ENCODE measurements at regions not wholly inside any gene's neighbourhood (a gene's known extent, or its start where the extent isn't known, plus 50 kb on each side); places are given as distances from the start of the nearest gene placed in this dataset.
"Not testable (repeated sequence)": the region's sequence is repeated elsewhere in the genome, so short reads cannot be mapped to it uniquely, and the experiment has no call there.

- WGBS (ENCODE audit: insufficient coverage) = 81% methylated on average over 3 of the region's 6 CpGs
- no peak for DNase-seq (ENCODE audit: low read depth in 4 of 6, low spot score in 6 of 6)
- Histone ChIP-seq H3K27ac (ENCODE audit: low read depth, low read length) (no peak overlapping the region), H3K9me3 (ENCODE audit: control insufficient read depth, insufficient read depth, low read length) (no peaks in the 10 kb centered on the region), H3K27me3 (ENCODE audit: control insufficient read depth, insufficient read depth, low read length) (no peaks in the 10 kb centered on the region), H3K36me3 (ENCODE audit: control insufficient read depth, insufficient read depth, low read length) (no peaks in the 10 kb centered on the region), H3K4me1 (ENCODE audit: control insufficient read depth, insufficient read depth, low read length) (no peaks in the 10 kb centered on the region), H3K4me3 (ENCODE audit: low read depth, low read length) (no peak overlapping the region)
These were observed 133.6 kb upstream of the GLRA1 start for GRCh38 chr5:152058267-152058666.

GRCh38 chr5:152056931-152057330 is 132.3 kb upstream of the GLRA1 start:
- 100% methylated on average over 1 of the region's 7 CpGs for WGBS (ENCODE audit: insufficient coverage)
- DNase-seq (ENCODE audit: low read depth in 4 of 6, low spot score in 6 of 6) = no peak
- no peaks in the 10 kb centered on the region for H3K9me3 ChIP-seq (ENCODE audit: control insufficient read depth, insufficient read depth, low read length)
- H3K4me1 ChIP-seq (ENCODE audit: control insufficient read depth, insufficient read depth, low read length) = no peaks in the 10 kb centered on the region
- H3K4me3 ChIP-seq (ENCODE audit: low read depth, low read length) = no peak overlapping the region
- no peaks in the 10 kb centered on the region for H3K36me3 ChIP-seq (ENCODE audit: control insufficient read depth, insufficient read depth, low read length)
- no peak overlapping the region for H3K27ac ChIP-seq (ENCODE audit: low read depth, low read length)
- H3K27me3 ChIP-seq (ENCODE audit: control insufficient read depth, insufficient read depth, low read length) = no peaks in the 10 kb centered on the region

GRCh38 chr5:152052470-152052869 is 127.8 kb upstream of the GLRA1 start:
- DNase-seq (ENCODE audit: low read depth in 4 of 6, low spot score in 6 of 6) = no peak
- Histone ChIP-seq H3K27me3 (ENCODE audit: control insufficient read depth, insufficient read depth, low read length) (no peaks in the 10 kb centered on the region), H3K4me3 (ENCODE audit: low read depth, low read length) (no peak overlapping the region), H3K27ac (ENCODE audit: low read depth, low read length) (no peak overlapping the region), H3K36me3 (ENCODE audit: control insufficient read depth, insufficient read depth, low read length) (no peaks in the 10 kb centered on the region), H3K9me3 (ENCODE audit: control insufficient read depth, insufficient read depth, low read length) (peaks cover 5% of the 10 kb centered on the region), H3K4me1 (ENCODE audit: control insufficient read depth, insufficient read depth, low read length) (no peaks in the 10 kb centered on the region)
- WGBS (ENCODE audit: insufficient coverage) = 80% methylated on average over 3 of the region's 3 CpGs

- 45% methylated on average over 7 of the region's 10 CpGs for WGBS (ENCODE audit: insufficient coverage)
- no peaks in the 10 kb centered on the region for H3K4me1 ChIP-seq (ENCODE audit: control insufficient read depth, insufficient read depth, low read length)
These were observed 127.1 kb upstream of the GLRA1 start for GRCh38 chr5:152051499-152052454.

GRCh38 chr5:152046361-152046760 is 121.7 kb upstream of the GLRA1 start:
- DNase-seq (ENCODE audit: low read depth in 4 of 6, low spot score in 6 of 6) = no peak
- Histone ChIP-seq H3K27ac (ENCODE audit: low read depth, low read length) (no peak overlapping the region), H3K9me3 (ENCODE audit: control insufficient read depth, insufficient read depth, low read length) (peaks cover 6% of the 10 kb centered on the region), H3K36me3 (ENCODE audit: control insufficient read depth, insufficient read depth, low read length) (no peaks in the 10 kb centered on the region), H3K4me3 (ENCODE audit: low read depth, low read length) (no peak overlapping the region), H3K4me1 (ENCODE audit: control insufficient read depth, insufficient read depth, low read length) (no peaks in the 10 kb centered on the region), H3K27me3 (ENCODE audit: control insufficient read depth, insufficient read depth, low read length) (no peaks in the 10 kb centered on the region)
- 50% methylated on average over 4 of the region's 4 CpGs for WGBS (ENCODE audit: insufficient coverage)

More at GRCh38 chr5:152051499-152052454, 127.1 kb upstream of the GLRA1 start:
- Histone ChIP-seq H3K27me3 (ENCODE audit: control insufficient read depth, insufficient read depth, low read length) (no peaks in the 10 kb centered on the region), H3K9me3 (ENCODE audit: control insufficient read depth, insufficient read depth, low read length) (peaks cover 5% of the 10 kb centered on the region), H3K36me3 (ENCODE audit: control insufficient read depth, insufficient read depth, low read length) (no peaks in the 10 kb centered on the region), H3K27ac (ENCODE audit: low read depth, low read length) (no peak overlapping the region), H3K4me3 (ENCODE audit: low read depth, low read length) (no peak overlapping the region)
- no peak for DNase-seq (ENCODE audit: low read depth in 4 of 6, low spot score in 6 of 6)

GRCh38 chr5:152038856-152039255 is 114.2 kb upstream of the GLRA1 start:
- not testable (repeated sequence) for H3K27ac ChIP-seq (ENCODE audit: low read depth, low read length); H3K9me3 ChIP-seq (ENCODE audit: control insufficient read depth, insufficient read depth, low read length); DNase-seq (ENCODE audit: low read depth in 4 of 6, low spot score in 6 of 6); H3K36me3 ChIP-seq (ENCODE audit: control insufficient read depth, insufficient read depth, low read length); H3K4me1 ChIP-seq (ENCODE audit: control insufficient read depth, insufficient read depth, low read length); H3K27me3 ChIP-seq (ENCODE audit: control insufficient read depth, insufficient read depth, low read length); H3K4me3 ChIP-seq (ENCODE audit: low read depth, low read length)
- 73% methylated on average over 2 of the region's 2 CpGs for WGBS (ENCODE audit: insufficient coverage)

- H3K9me3 ChIP-seq (ENCODE audit: control insufficient read depth, insufficient read depth, low read length); H3K4me1 ChIP-seq (ENCODE audit: control insufficient read depth, insufficient read depth, low read length); DNase-seq (ENCODE audit: low read depth in 4 of 6, low spot score in 6 of 6); H3K27me3 ChIP-seq (ENCODE audit: control insufficient read depth, insufficient read depth, low read length); H3K4me3 ChIP-seq (ENCODE audit: low read depth, low read length); H3K36me3 ChIP-seq (ENCODE audit: control insufficient read depth, insufficient read depth, low read length); H3K27ac ChIP-seq (ENCODE audit: low read depth, low read length): not testable (repeated sequence)
- WGBS (ENCODE audit: insufficient coverage) = 79% methylated on average over 6 of the region's 9 CpGs
These were observed 101.8 kb upstream of the GLRA1 start for GRCh38 chr5:152026328-152027024.

- Histone ChIP-seq H3K36me3 (ENCODE audit: control insufficient read depth, insufficient read depth, low read length) (no peaks in the 10 kb centered on the region), H3K9me3 (ENCODE audit: control insufficient read depth, insufficient read depth, low read length) (no peaks in the 10 kb centered on the region), H3K27ac (ENCODE audit: low read depth, low read length) (no peak overlapping the region), H3K27me3 (ENCODE audit: control insufficient read depth, insufficient read depth, low read length) (no peaks in the 10 kb centered on the region), H3K4me1 (ENCODE audit: control insufficient read depth, insufficient read depth, low read length) (no peaks in the 10 kb centered on the region), H3K4me3 (ENCODE audit: low read depth, low read length) (no peak overlapping the region)
- WGBS (ENCODE audit: insufficient coverage) = 40% methylated on average over 1 of the region's 1 CpG
- no peak for DNase-seq (ENCODE audit: low read depth in 4 of 6, low spot score in 6 of 6)
These were observed 91.8 kb upstream of the GLRA1 start for GRCh38 chr5:152016421-152016820.

- no peak overlapping the region for H3K27ac ChIP-seq (ENCODE audit: low read depth, low read length)
- no peaks in the 10 kb centered on the region for H3K4me1 ChIP-seq (ENCODE audit: control insufficient read depth, insufficient read depth, low read length)
- peak in 2 of 6 donors; percentile 13 to 47 for DNase-seq (ENCODE audit: low read depth in 4 of 6, low spot score in 6 of 6)
- H3K9me3 ChIP-seq (ENCODE audit: control insufficient read depth, insufficient read depth, low read length) = no peaks in the 10 kb centered on the region
- 13% methylated on average over 3 of the region's 3 CpGs for WGBS (ENCODE audit: insufficient coverage)
- no peaks in the 10 kb centered on the region for H3K27me3 ChIP-seq (ENCODE audit: control insufficient read depth, insufficient read depth, low read length)
- H3K36me3 ChIP-seq (ENCODE audit: control insufficient read depth, insufficient read depth, low read length) = no peaks in the 10 kb centered on the region
- no peak overlapping the region for H3K4me3 ChIP-seq (ENCODE audit: low read depth, low read length)
These were observed 83.1 kb upstream of the GLRA1 start for GRCh38 chr5:152007653-152008335.

All from spinal cord (tissue), 9 donors.